HG03565 (cell line): ENCODE measurements at regions not wholly inside any gene's neighbourhood (a gene's known extent, or its start where the extent isn't known, plus 50 kb on each side); places are given as distances from the start of the nearest gene placed in this dataset.

Source experiments
- ATAC-seq: cut with Tn5 transposase; IDR thresholded peaks from one replicate; pipeline ENCODE4 v1.9.1; 2021; ENCODE audit warnings: mild to moderate bottlenecking, moderate library complexity; ENCODE audit not compliant: unreplicated experiment

DNA sequence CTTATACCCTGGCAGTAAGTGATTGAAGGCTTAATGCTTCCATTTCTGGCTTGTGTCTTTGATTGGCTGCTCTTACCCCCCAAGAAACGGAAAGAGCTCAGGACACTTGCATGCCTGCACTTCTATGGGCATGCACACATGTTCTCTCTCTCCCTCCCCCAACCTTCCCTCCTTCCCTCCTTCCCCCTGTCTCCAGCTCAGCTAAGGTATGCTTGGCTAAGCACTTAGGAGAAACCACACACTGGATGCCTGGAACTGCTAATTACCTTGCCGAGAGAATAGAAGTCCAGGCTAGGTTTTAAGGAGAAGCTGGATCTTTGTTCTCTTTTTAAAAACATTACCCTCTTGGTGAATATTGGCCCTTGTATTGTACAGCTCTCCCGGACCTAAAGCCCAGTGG lies 1072.8 kb upstream of the TMEM132C start:
- no peak for ATAC-seq

DNA sequence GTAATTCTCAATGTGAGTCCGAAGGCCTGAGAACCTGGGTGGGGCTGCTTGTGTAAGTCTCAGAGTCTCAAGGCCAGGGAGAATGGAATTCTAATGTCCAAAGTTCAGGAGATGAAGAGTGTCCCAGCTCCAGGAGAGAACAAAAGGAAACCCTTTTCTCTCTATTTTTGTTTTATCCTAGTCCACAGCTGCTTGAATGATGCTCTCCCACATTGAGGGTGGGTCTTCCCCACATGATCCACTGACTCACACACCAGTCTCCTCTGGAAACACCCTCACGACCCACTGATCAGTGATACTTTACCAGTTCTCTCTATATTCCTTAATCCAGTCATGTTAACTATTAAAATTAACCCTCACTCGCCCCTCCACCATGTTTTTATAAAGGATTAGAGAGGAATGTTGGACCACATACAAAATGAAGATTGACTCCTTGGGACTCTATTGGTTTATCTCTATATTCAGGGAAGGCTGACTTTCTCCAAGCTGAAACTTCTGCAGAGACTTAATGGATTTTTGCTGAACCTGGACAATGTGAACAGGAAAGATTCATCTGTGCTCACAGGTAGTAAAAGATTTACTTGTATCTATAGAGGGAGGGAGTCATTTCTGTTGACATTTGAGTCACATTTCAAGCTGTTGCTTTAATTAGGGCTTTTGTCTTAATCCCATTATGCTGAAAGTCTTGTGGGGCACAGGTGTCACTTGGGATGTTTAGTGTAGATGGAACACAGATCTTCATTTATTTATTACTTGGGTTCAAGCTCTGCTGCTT lies 1061.0 kb upstream of the TMEM132C start:
- ATAC-seq, result no peak

DNA sequence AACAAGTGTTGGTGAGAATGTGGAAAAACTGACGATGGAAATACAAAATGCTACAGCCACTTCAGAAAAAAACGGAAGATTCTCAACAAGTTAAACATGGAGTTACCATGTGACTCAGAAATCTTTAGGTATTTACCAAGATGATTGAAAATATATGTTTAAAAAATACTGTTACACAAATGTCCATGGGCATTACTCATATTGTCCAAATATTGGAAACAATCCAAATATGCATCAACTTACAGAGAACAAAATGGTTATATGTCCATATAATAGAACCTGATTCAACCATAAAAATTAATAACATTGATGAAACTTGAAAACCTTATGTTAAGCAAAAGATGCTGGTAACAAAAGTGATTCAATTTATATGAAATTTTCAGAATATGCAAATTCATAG lies 1057.7 kb upstream of the TMEM132C start:
- no peak for ATAC-seq

DNA sequence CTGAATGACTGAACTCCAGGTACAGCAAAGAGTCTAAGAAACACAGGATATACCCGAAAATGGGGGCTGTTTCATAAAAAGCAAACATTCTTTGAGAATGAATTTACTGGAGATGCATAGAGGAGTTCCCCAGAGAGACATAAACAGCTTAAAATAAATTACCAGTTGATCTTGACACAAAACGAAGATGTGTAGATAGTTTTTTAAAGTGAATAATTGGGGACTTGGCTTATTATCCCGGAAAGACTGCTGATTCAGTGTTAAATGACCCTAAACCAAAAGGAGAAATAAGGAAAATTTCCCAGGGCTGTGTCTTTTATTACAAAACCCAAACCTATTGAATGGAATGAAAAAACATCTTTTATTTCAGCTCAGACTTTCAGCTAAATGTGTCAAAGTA lies 1052.8 kb upstream of the TMEM132C start:
- no peak for ATAC-seq

DNA sequence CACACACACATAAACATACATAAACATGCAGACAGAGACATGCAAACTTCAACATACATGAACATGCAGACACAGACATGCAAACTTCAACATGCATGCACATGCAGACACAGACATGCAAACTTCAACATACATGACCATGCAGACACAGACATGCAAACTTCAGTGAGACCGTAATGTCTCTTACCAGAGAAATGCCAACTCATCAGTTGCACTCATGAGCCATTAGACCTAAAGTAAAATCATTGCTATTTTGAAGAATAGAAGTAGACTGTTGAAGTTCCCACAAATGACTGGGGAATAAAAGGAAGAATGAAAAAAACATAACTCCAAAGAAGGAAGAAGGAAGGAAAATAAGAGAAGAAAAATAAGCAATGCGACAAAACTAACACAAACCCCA lies 1044.0 kb upstream of the TMEM132C start:
- ATAC-seq, result no peak

DNA sequence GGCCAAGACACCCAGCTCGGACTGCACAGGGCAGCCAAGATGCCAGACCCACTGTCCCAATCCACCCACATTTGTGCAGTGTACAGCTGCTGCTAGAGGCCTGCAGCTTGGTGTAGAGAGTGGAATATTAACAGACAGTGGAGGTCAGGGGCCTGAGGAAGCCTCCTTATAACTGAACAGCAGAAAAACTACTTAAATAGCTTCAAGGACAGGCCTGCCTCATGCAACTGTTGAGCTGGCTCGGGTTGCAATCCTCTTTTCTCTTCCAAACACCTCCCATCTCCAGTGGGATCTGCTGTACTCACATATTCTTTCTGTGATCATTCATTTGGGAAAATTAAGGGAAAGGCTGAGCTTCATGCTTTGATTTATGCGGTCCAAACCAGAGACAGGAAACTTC lies 1043.2 kb upstream of the TMEM132C start:
- no peak for ATAC-seq

DNA sequence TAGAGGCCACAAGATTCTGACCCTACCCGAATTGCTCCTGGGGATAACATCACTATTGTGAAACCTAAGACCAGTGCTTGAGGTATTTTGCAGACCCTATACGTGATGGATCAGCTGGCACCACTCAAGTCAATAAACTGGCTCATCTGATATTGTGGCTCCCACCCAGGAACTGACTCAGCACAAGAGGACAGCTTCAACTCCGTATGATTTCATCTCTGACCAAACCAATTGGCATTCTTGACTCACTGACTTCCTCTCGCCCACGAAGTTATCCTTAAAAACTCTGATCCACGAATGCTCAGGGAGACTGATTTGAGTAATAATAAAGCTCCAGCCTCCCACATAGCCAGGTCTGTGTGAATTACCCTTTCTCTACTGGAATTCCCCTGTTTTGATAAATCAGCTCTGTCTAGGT lies 1036.1 kb upstream of the TMEM132C start:
- ATAC-seq, result no peak

DNA sequence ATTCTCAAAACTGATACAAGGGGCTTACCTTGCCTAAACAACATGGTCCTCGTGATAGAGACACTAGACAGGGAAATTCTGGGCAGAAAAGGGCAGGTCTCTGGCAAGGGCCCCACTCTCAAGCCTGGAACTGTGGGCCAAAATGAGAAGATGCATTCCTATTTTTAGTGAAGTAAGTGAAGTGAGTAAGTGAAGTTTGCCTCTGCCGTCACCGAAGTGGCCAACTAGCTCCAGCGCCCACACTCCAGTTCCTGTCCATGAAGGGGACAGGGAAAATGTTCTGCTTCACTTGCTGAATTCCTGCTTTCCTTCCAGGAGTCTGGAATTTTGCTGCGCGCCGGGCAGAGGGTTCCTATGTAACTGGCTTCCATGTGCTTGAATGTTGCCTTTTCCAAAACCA lies 1035.6 kb upstream of the TMEM132C start:
- ATAC-seq, result no peak

DNA sequence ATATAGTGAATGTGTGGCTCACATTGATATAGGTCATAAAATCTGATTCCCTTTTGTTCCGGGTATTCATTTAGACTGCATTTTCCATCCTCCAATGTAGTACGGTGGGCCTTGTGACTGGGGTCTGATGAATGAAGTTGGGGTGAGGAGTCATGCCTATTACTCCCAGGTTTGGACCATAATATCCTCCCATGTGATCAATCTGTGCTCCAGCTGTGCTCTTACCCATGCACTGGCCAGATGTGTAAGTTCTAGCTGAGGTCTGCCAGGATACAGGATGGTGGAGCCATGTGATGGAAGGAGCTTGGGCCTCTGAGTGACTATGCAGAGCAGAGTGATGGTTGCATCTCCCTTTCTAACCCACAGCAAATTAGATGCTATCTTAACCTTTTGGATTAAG lies 1034.0 kb upstream of the TMEM132C start:
- ATAC-seq, result no peak

DNA sequence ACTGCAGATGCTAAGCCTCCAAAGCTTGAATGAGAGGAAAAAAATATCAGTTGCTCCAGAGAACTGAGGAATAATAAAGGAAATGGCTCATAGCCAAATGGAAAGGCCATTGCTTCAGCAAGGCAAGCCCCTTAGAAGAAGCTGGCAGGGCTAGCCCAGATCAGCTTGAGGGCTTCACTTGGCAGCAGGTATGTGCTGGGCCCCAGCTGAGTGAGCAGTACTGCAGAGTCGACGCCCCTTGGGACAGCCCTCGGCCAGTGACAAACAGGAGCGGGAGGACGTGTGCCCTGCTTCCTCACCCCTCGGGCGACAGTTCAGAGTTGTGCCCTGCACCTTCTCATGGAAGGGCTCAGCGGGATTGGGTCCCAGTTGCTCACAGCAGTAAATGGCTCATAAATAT lies 1031.2 kb upstream of the TMEM132C start:
- no peak for ATAC-seq

DNA sequence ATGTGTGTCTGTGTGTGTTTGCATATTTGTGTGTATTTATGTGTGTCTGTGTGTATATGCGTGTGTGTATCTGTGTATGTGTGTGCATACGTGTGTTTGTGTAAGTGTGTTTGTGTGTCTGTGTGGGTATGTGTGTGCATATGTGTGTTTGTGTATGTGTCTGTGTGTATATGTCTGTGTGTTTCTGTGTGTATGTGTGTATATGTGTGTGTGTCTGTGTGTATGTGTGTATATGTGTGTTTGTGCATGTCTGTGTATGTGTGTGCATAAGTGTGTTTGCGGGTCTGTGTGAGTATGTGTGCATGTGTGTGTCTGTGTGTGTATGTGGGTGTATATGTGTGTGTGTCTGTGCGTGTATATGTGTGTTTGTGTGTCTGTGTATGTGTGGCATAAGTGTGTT lies 1030.5 kb upstream of the TMEM132C start:
- ATAC-seq, result no peak

DNA sequence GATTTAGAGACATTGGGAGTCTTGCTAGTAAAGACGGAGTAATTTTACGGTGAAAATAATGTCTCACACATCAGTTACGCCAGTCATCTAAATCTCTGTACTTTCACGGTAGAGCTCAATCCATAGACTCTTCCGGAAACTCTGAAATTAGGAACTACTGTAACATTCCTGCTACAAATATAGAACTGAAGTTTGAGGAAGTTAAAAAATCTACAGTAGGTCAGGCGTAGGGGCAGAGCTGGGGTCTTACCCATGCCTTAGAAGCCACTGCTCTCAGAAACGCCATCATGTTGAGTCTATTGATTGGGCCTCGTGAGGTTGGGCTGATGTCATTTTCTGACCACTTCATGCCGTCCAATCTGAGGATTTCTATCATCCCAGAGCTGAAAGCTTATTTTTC lies 1029.8 kb upstream of the TMEM132C start:
- ATAC-seq, result no peak

DNA sequence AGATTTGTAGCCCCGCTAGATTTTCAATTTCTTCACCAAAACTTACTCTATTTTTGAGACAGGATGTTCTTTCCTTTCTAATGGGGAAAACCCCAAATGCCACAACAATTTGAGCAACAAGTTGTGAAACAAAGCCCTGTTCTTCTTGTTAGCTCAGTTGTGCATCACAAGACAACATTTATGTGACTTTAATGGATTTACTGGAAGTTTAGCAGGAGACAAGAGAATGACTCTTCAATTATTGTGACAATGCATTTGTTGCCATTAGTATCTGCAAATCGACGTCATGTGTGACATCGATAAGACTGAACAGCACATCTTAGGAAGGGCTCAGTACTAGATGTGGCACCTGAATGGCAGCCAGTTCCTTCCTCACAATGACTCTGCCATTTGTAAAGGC lies 1028.9 kb upstream of the TMEM132C start:
- ATAC-seq, result no peak

DNA sequence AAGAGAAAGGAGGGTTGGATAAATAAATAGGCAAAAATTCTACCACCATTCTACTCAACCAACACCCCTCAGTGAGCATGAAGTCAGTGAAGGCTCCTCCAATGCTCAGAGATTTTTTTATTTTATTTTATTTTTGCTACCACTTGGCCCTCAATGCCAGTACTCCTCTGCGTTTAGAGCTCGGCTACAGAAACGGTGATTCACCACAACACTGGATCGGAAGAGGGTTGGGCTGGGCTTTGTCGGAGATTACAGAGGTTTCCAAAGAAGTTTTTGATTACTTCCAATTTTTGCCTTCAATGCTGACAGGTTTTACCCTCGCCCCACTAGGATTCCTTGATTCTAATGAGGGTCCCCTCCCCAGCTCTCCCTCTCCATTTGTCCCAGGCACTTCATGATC lies 1027.2 kb upstream of the TMEM132C start:
- ATAC-seq, result no peak

DNA sequence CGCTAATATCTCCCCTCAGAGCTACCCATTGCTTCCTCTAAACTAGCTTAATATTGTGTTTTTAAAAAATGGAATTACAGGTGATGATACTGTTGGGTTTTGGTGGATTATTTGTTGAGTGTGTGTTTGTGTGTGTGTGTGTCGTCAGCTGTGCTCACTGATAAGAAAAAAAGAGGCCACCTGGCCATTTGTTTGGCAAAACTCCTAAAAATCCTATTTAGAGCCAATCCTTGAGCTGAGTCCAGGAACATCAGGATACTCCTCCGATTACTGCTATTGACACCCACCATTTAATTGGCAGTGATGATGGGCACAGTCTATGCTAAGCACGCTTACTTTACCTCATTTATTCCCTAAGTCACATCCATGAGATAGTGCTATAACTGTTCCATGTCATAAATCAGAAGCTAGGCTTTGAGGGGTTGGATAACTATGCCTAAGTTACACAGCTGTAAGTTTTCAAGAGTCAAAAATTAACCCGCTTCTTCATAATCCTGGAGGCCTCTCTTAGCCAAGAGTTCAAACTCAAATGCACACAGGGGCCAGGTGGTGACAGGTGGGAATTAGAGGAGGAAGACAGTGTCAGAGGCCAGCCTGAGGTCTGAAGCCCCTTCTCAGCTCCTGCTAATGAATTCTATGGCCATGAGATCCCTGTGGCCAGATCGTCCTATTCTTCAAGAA lies 1026.6 kb upstream of the TMEM132C start:
- no peak for ATAC-seq

DNA sequence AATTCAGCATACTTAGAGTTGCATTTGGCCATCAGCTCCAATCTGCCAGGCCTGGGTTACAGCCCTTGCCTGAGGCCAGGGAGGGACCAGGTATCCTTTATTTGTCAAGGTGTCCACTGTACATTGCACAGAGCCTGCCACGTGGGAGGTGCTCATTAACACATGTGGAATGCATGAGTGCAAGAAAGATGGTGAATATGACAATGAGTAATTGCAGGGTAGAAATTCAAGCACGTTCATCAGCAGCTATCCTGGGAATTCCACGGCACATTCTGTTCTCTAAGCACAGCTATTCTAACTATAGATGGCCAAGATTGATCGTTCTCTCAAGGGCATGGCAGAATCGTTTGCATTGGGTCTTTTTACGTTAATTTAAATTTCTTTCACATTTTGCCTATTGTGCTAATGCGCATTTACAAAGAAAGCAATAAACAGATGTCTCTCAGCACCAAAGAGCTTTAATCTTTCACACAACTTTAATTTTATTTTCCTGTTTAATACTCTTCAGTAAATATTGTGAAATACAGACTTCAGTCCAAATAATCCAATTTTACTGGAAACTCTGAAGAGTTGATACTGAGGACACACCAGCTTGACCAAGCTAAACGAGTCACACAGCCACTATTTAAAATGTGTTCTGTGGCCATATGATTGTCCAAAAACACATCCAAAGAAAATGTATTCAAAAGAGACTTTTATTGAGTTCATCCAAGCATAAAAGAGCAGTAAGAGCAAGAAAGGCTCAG lies 1025.7 kb upstream of the TMEM132C start:
- ATAC-seq, result no peak

DNA sequence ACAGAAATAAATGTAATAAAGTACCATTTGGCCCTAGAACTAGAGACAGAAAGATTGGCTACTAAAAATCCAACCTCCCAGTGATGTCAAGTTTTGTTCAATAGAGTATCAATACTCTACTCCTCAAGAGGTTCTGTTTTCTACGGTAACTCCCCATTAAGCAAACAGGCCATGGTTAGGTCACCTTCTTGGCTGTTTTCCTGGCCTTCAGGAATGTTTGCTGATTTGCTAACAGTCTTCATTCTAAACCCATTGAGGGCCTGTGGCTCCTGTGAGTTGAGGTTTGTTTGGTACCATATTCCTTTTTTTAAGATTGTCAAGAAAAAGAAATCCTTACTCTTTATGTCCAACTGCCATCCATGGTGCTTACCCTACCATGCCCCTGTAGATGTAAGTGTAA lies 1022.0 kb upstream of the TMEM132C start:
- ATAC-seq, result no peak

DNA sequence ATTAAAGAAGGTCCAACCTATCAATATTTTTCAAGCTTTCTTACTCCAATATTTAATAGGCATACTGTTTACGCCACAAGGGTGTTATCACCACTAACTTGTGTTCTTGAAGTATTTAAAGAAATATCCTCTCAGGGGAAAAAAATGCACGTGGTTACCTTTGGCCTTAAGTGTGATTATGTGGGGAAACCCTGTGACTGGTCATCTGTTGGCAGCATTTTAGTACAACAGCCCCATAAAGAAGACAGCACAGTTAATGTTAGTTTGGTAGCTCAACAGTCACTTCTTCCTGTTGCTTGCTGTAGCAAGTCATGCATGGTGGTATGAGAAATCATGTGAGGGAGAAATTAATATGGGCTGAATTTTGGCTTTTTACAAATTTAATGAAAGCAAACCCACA lies 1021.5 kb upstream of the TMEM132C start:
- no peak for ATAC-seq

DNA sequence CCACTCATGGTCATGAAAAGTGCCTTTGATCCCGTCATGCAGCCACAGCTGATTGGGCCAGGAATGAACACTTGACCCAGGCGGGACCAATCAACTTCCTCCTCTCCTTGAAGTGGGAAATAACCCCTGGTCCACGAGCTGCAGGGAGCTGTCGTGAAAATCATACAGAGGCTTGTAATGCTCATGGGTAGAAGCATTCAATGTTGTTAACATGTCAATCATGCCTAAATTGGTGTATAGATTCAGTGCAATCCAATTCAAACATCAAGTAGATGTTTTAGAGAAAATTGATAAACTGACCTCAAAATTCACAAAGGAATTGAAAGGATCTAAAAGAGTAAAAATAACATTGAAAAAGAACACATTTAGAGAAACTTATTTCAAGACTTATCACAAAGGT lies 1019.0 kb upstream of the TMEM132C start:
- ATAC-seq, result no peak

DNA sequence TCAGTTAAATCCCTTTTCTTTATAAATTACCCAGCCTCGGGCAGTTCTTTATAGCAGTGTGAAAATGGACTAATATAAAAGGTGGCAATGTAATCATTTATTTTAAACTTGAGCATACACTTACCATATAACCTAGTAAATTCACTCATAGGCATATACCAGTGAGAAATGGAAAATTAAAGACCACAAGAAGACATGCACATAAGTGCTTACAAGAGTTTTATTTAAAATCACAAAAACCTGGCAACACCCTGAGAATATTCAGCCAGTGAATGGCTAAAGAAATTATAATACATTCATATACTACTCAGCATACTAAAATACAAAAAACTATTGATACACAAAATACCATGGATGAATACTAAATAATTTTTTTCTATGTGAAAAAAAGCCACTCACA lies 1017.5 kb upstream of the TMEM132C start:
- no peak for ATAC-seq

DNA sequence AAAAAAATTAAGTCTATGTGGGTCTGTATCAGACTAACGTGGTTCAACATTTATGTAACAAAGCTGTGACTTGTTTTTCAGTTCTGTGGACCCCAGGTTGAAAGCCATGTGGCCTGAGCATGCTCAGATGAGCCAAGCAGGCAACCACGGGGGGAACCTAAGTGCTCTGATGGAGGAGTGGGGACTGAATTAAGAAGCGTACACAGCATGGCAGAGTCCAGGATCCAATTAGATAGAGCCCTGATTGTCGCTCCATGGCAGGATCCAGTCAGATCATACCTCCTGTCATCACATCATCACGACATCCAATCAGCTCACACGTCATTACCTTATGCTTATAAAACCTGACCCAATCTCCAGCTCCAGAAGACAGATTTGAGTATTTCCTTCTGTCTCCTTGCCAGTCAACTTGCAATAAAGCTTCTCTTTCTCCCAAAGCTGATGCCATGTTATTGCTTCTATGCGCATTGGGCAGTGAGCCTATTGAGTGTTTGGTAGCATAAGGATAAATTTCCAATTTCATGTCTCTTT lies 1013.1 kb upstream of the TMEM132C start:
- ATAC-seq, result no peak
